Activated T-helper 1 cell treated with anti-CD3 and anti-CD28 coated beads, Interleukin-12 subunit alpha, Interleukin-12 subunit beta, Interleukin-2, Interleukin-4 antibody, amounts not matched to agents 30 ng/mL and 10 ng/mL and 1 ng/mL, durations not matched to agents 14 hours and 24 hours and 36 hours (primary cell): ENCODE measurements at regions not wholly inside any gene's neighbourhood (a gene's known extent, or its start where the extent isn't known, plus 50 kb on each side); places are given as distances from the start of the nearest gene placed in this dataset.
"Not testable (repeated sequence)": the region's sequence is repeated elsewhere in the genome, so short reads cannot be mapped to it uniquely, and the experiment has no call there.

Source experiments
- DNase-seq: peaks from one replicate; pipeline ENCODE4 v3.0.0; 2021; ENCODE audit warnings: low spot score
- H3K27ac Mint-ChIP-seq: one replicate; pipeline ENCODE4 v1.8.0; 2021; ENCODE audit warnings: mild to moderate bottlenecking, mixed read lengths
- H3K27me3 Mint-ChIP-seq: one replicate; pipeline ENCODE4 v1.8.0; 2022; ENCODE audit warnings: mild to moderate bottlenecking, moderate library complexity, mixed read lengths; ENCODE audit not compliant: insufficient read depth
- H3K36me3 Mint-ChIP-seq: one replicate; pipeline ENCODE4 v1.8.0; 2021; ENCODE audit warnings: low read depth, mixed read lengths
- H3K4me1 Mint-ChIP-seq: one replicate; pipeline ENCODE4 v1.8.0; 2021; ENCODE audit warnings: low read depth, mixed read lengths
- H3K4me3 Mint-ChIP-seq: one replicate; pipeline ENCODE4 v1.8.0; 2021; ENCODE audit warnings: mild to moderate bottlenecking, moderate library complexity, mixed read lengths
- H3K9me3 Mint-ChIP-seq: one replicate; pipeline ENCODE4 v1.8.0; 2021; ENCODE audit warnings: mixed read lengths
- intact Hi-C: fragments of 100-400 bp; cut with micrococcal nuclease; formaldehyde crosslinking; loops from one replicate; pipeline ENCODE4 v1.15.1; 2024

DNA sequence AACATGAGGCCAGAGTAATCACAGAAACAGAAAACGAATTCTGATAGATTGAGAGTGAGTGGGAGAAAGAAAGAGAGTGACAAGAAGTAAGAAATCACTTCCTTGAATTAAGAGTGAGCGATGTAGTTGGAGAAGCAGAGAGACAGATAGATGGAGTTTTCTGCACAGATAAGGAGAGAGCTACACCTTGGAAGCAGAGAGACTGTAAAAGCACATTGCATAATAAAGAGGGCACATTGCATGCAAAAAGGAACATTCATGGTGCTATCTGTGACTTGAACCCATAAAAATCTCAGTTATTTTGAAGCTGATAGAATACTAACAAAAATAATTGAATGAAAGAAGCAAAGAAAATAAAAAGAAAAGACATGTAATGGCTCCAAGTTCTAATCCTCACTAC, 943.8 kb downstream of the NR2F1-AS1 start:
- no peak overlapping the region for H3K4me3 Mint-ChIP-seq
- intact Hi-C loops: no loop called here
- no peaks in the 10 kb centered on the region for H3K27me3 Mint-ChIP-seq
- no peak for DNase-seq
- H3K9me3 Mint-ChIP-seq: peaks cover 5% of the 10 kb centered on the region
- H3K27ac Mint-ChIP-seq: no peak overlapping the region
- H3K36me3 Mint-ChIP-seq: no peaks in the 10 kb centered on the region
- H3K4me1 Mint-ChIP-seq: no peaks in the 10 kb centered on the region

- H3K27ac Mint-ChIP-seq: no peak overlapping the region
- H3K4me3 Mint-ChIP-seq: no peak overlapping the region
- H3K27me3 Mint-ChIP-seq: no peaks in the 10 kb centered on the region
- no peaks in the 10 kb centered on the region for H3K36me3 Mint-ChIP-seq
- H3K4me1 Mint-ChIP-seq: no peaks in the 10 kb centered on the region
- intact Hi-C loops: no loop called here
- H3K9me3 Mint-ChIP-seq: peaks cover 7% of the 10 kb centered on the region
- DNase-seq: no peak
Measured at GRCh38 chr5:92635001-92635461, 946.0 kb downstream of the NR2F1-AS1 start.

GRCh38 chr5:92633875-92634487, 947.0 kb downstream of the NR2F1-AS1 start:
- H3K36me3 Mint-ChIP-seq: no peaks in the 10 kb centered on the region
- intact Hi-C loops: no loop called here
- no peaks in the 10 kb centered on the region for H3K4me1 Mint-ChIP-seq
- H3K27me3 Mint-ChIP-seq: no peaks in the 10 kb centered on the region
- H3K9me3 Mint-ChIP-seq: peaks cover 14% of the 10 kb centered on the region
- no peak overlapping the region for H3K27ac Mint-ChIP-seq
- DNase-seq: no peak
- H3K4me3 Mint-ChIP-seq: no peak overlapping the region

DNA sequence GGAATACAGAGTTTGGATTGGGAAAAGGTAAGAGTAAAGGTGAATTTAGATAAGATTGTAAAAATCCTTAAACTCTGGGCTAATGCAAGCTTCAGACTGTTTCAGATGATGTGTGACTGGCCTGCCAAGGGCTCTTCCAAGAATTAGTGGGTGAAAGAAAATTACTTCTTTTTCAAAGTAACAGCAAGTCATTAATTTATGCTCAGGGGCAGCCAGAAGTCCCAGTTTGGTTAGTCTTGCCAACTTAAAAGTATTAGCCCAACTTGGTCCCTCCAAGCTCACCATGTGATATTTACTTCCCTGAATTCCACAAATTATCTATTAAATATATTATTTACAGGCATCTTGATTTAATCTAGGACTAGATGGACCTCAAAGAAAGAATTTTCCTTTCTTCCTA, 947.8 kb downstream of the NR2F1-AS1 start:
- no peaks in the 10 kb centered on the region for H3K4me1 Mint-ChIP-seq
- H3K36me3 Mint-ChIP-seq: no peaks in the 10 kb centered on the region
- H3K27ac Mint-ChIP-seq: no peak overlapping the region
- peaks cover 21% of the 10 kb centered on the region for H3K9me3 Mint-ChIP-seq
- no peak overlapping the region for H3K4me3 Mint-ChIP-seq
- DNase-seq: no peak
- no peaks in the 10 kb centered on the region for H3K27me3 Mint-ChIP-seq
- intact Hi-C loops: no loop called here

DNA sequence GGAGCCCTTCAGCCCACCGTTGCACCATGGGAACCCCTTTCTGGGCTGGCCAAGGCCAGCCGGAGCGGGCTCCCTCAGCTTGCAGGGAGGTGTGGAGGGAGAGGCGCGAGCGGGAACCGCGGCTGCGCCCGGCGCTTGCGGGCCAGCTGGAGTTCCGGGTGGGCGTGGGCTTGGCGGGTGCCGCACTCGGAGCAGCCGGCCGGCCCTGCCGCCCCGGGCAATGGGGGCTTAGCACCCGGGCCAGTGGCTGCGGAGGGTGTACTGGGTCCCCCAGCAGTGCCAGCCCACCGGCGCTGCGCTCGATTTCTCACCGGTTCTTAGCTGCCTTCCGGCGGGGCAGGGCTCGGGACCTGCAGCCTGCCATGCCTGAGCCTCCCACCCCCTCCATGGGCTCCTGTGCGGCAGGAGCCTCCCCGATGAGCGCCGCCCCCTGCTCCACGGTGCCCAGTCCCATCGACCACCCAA, 949.8 kb downstream of the NR2F1-AS1 start:
- H3K4me1 Mint-ChIP-seq, H3K27me3 Mint-ChIP-seq, H3K4me3 Mint-ChIP-seq, H3K27ac Mint-ChIP-seq, DNase-seq, H3K36me3 Mint-ChIP-seq, intact Hi-C loops: not testable (repeated sequence)
- H3K9me3 Mint-ChIP-seq: peaks cover 21% of the 10 kb centered on the region

DNA sequence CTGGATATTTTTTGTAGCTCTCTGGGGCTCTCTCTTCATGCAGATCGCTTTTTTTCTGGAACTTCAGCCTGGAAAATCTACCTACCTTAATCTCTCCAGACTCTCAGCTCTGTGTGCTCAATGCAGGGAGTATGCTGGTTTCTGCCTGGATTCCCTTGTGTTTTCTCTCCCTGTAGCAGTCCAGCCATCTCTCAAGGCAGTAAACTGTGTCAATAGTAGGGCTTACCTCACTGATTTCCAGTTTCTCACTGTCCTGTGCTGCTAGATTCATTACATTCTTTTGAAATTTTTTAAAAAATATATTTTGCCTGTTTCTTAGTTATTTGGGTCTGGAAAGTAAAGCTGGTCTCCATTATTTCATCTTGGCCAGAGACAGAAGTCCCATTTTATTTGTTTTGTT, 951.4 kb downstream of the NR2F1-AS1 start:
- no peak overlapping the region for H3K27ac Mint-ChIP-seq
- H3K27me3 Mint-ChIP-seq: no peaks in the 10 kb centered on the region
- no peaks in the 10 kb centered on the region for H3K4me1 Mint-ChIP-seq
- no peaks in the 10 kb centered on the region for H3K36me3 Mint-ChIP-seq
- H3K4me3 Mint-ChIP-seq: no peak overlapping the region
- intact Hi-C loops: no loop called here
- no peak for DNase-seq
- H3K9me3 Mint-ChIP-seq: peaks cover 21% of the 10 kb centered on the region

DNA sequence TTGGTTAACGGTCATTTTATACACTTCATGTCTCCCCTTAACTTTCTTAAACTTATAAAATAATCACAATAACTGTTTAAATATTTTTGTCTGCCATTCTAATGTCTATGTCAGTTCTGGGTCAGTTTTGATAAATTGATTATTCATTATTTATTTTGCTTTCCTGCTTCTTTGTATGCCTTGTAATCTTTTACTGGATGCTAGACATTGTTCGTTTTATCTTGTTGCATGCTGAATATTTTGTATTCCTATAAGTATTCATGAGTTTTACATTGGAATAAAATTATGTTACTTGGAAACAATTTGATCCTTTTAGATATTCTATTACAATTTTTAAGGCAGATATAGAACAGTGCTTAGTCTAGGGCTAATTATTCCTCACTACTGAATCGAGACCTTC, 952.0 kb downstream of the NR2F1-AS1 start:
- H3K4me1 Mint-ChIP-seq: no peaks in the 10 kb centered on the region
- intact Hi-C loops: no loop called here
- no peaks in the 10 kb centered on the region for H3K36me3 Mint-ChIP-seq
- no peak overlapping the region for H3K27ac Mint-ChIP-seq
- DNase-seq: no peak
- H3K4me3 Mint-ChIP-seq: no peak overlapping the region
- H3K9me3 Mint-ChIP-seq: peaks cover 21% of the 10 kb centered on the region
- no peaks in the 10 kb centered on the region for H3K27me3 Mint-ChIP-seq

DNA sequence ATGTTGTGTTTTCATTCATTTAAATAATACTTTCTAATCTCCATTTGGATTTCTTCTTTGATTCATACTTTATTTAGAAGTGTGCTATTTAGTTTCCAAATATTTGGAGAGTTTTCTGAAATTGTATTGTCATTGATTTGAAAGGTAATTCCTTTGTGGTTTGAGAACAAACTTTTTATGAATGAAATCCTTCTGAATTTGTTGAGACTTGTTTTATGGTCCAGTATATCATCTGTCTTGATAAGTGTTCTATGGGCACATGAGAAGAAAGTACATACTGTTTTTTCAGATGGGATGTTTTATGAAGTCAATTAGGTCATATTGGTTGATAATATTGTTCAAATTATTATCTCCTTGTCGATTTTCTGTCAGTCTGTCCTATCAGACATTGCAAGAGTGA, 953.8 kb downstream of the NR2F1-AS1 start:
- no peak for DNase-seq
- Mint-ChIP-seq H3K9me3 (peaks cover 23% of the 10 kb centered on the region), H3K4me3 (no peak overlapping the region), H3K27me3 (no peaks in the 10 kb centered on the region), H3K4me1 (no peaks in the 10 kb centered on the region), H3K27ac (no peak overlapping the region), H3K36me3 (no peaks in the 10 kb centered on the region)
- intact Hi-C loops: no loop called here

GRCh38 chr5:92616085-92616484, 964.9 kb downstream of the NR2F1-AS1 start:
- no peak overlapping the region for H3K27ac Mint-ChIP-seq
- no peak for DNase-seq
- H3K36me3 Mint-ChIP-seq: no peaks in the 10 kb centered on the region
- intact Hi-C loops: no loop called here
- peaks cover 4% of the 10 kb centered on the region for H3K9me3 Mint-ChIP-seq
- no peaks in the 10 kb centered on the region for H3K27me3 Mint-ChIP-seq
- H3K4me1 Mint-ChIP-seq: no peaks in the 10 kb centered on the region
- H3K4me3 Mint-ChIP-seq: no peak overlapping the region

GRCh38 chr5:92613546-92613945, 967.5 kb downstream of the NR2F1-AS1 start:
- Mint-ChIP-seq H3K4me1 (no peaks in the 10 kb centered on the region), H3K27me3 (no peaks in the 10 kb centered on the region), H3K27ac (no peak overlapping the region), H3K9me3 (no peaks in the 10 kb centered on the region), H3K4me3 (no peak overlapping the region), H3K36me3 (no peaks in the 10 kb centered on the region)
- intact Hi-C loops: no loop called here
- no peak for DNase-seq

GRCh38 chr5:92610435-92610834, 970.6 kb downstream of the NR2F1-AS1 start:
- H3K4me3 Mint-ChIP-seq, H3K4me1 Mint-ChIP-seq, DNase-seq, intact Hi-C loops, H3K27me3 Mint-ChIP-seq, H3K36me3 Mint-ChIP-seq, H3K9me3 Mint-ChIP-seq, H3K27ac Mint-ChIP-seq: not testable (repeated sequence)

DNA sequence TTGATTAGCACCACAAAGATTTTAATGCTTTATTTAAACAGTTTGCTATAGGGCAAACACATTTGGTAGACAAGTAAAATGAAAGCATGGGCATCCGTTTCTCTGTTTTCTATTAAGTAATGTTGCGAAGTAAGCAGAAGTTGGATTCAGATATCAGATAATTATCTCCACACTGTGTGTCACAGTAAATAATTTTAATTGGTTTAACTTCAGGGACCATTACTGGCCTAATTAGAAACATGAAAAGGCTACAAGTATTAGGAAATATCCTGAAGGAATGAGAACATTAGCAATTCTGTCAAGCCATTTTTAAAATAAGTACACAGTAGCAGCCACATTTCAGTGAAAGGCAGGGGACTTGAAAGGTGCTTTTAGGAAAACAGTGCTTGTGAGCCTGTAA, 975.4 kb downstream of the NR2F1-AS1 start:
- Mint-ChIP-seq H3K27ac (no peak overlapping the region), H3K27me3 (no peaks in the 10 kb centered on the region), H3K9me3 (peaks cover 3% of the 10 kb centered on the region), H3K4me1 (no peaks in the 10 kb centered on the region), H3K36me3 (no peaks in the 10 kb centered on the region), H3K4me3 (no peak overlapping the region)
- intact Hi-C loops: no loop called here
- DNase-seq: no peak

DNA sequence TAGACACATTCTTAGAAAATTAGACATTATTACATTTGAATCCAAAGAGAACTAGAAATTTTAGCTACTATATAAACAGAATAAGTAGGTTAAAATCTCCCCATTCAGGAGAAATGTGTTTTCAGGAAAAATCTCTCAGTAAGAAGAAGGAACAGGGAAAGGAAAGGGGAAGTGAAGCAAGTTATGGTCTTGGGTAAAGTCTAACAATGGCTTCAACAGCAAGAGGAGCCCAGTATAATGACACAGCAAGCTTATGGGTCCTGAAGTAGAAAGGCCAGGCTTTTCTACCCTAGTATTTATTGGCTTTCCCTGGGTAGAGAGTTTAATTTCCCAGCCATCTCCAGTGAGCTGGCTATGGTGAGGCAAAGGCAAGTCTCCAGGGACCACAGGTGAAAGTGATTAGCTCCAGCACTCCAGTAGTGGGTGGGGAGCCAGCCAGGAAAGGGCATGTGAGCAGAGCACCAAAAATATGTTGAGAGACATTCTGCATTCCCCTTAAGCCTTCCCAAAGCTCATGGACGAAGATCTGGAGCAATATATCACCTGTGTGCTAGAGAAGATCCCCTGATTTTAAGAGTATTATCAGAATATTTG, 981.7 kb downstream of the NR2F1-AS1 start:
- H3K27me3 Mint-ChIP-seq: no peaks in the 10 kb centered on the region
- no peak overlapping the region for H3K27ac Mint-ChIP-seq
- H3K36me3 Mint-ChIP-seq: no peaks in the 10 kb centered on the region
- intact Hi-C loops: no loop called here
- no peak for DNase-seq
- peaks cover 3% of the 10 kb centered on the region for H3K9me3 Mint-ChIP-seq
- no peak overlapping the region for H3K4me3 Mint-ChIP-seq
- no peaks in the 10 kb centered on the region for H3K4me1 Mint-ChIP-seq

DNA sequence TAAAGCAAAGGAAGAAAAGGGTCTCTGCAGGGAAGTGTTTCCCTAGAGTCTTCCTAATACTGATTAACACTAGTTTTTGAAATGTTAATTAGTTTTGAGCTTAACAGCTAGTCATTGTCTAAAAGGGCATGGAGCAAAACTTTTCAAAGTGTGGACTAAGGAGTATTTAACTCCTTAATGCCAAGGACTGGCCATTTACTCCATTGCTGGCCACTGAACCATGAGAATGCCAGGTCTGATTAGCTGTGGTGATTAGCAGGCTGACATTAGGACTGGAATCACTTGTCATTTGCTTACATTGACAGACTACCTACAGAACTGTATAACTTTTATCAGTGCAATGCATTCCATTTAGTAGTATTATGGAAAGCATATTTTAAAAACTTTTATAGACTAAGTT, 987.0 kb downstream of the NR2F1-AS1 start:
- H3K9me3 Mint-ChIP-seq: no peaks in the 10 kb centered on the region

More for the DNA sequence above, 987.0 kb downstream of the NR2F1-AS1 start:
- Mint-ChIP-seq H3K4me3 (no peak overlapping the region), H3K4me1 (no peaks in the 10 kb centered on the region), H3K36me3 (no peaks in the 10 kb centered on the region), H3K27ac (no peak overlapping the region), H3K27me3 (no peaks in the 10 kb centered on the region)
- intact Hi-C loops: no loop called here
- no peak for DNase-seq
